Fibroblast of skin of right biceps (primary cell): ENCODE measurements at regions not wholly inside any gene's neighbourhood (a gene's known extent, or its start where the extent isn't known, plus 50 kb on each side); places are given as distances from the start of the nearest gene placed in this dataset.

ENCODE experiments used
- DNase-seq: peaks from one replicate; pipeline ENCODE4 v3.0.0-alpha.2; 2013

DNA sequence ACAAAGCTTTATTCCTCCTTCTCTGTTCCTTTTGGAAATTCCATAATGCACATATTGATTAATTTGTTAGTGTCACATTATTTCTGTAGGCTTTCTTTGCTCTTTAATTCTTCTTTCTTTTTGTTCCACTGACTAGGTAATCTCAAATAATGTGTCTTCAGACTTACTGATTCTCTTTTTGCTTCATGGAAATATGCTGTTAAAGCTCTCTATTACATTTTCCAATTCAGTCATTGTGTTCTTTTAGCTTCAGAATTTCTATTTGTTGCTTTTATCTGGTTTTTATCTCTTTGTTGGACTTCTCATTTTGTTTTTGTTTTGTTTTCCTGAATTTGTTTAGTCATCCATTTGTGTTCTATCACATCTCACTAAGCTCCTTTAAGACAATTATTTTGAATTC is 147.0 kb upstream of the EOMES start:
- DNase-seq: no peak

DNA sequence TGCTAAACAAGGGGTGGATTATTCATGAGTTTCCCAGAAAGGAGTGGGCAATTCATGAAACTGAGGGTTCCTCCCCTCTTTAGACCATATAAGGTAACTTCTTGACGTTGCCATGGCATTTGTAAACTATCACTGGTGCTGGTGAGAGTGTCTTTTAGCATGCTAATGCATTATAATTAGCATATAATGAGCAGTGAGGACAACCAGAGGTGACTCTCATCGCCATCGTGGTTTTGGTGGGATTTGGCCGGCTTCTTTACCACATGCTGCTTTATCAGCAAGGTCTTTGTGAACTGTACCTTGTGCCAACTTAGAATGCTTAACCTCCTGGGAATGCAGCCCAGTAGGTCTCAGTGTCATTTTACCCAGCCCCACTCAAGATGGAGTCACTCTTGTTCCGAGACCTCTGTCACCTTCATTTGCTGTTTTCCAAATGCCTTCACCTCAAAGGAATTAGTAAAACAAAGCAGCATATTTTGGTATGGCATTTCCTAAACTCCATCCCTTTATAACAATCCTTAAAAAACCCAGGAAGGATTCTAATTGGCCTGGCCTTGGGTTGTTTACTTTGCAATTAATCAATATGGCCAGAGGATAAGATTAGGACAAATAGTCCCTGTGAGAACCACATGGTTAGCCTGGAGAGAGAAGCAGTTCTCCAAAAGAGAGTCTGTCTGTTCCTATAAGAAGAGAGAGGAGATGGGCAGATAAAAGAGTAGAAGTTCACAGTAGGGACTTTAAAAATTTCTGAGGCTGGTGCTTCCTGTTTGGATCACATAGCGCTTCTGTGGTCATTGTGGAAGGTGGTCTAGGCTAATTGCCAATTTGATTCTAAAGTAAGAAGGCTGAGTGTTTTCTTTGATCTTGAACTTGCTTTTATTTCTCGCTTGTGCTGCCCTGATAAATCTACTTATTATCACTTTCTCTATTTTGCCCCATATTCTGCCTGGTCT is 155.2 kb upstream of the EOMES start:
- DNase-seq: no peak

DNA sequence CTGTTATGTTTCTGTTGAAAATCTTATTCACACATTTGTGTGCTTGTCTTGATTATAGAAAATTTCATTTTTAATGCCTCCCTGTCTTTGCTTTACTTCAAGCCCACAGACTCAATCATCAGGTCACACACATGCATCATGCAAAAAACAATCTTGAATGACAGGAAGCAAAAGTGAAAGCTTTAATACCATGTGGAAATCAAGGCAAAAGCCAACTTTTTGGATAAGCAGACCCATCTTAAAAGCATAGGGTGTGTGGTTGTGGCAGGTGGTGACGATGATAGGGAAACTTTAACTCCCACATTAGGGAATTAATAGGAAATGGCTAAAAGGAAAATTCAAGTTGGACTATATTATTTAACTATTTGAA is 155.9 kb upstream of the EOMES start:
- DNase-seq: no peak

DNA sequence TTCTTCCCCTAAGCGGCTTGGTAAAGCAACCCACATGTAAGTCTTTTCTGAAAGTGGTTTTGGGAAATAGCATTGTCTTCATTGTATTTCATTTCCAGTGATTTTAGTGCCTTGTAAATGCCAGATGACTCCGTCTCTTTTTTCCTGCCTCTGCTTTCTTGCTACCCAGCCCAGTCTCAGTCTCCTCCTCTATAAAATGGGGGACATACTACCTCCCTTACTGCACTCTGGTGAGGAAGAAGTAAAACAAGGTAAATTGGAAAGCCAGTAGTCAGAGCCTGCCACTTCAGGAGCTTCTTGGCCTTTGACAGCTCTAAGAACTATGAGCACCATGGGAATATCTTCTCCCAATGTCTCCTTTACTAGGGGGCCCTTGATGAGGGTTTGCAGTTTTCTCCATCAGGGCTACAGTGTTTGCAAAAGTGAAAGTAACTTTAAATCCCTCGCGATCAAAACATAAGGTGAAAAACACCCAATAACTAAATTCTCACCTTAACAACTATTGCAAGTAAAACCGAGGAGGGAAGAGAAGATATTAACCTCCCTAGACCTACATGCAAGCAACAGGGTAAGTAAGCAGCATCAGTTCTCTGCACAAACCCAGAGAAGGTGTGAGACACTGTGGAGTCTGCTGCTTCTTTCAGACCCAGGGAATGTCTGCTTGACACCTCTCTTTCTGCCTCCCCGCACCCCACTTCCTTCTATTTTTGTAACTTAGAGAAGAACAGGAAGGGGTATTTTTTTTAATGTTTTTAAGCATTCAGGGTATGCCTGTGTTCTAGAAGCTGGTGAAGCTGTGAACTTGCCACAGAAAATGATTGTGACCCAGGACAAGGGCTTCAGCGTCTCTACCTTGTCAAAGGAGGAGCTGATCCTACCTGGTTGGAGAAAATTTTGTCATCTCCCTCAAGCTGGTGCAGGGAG is 159.1 kb upstream of the EOMES start:
- DNase-seq: no peak

DNA sequence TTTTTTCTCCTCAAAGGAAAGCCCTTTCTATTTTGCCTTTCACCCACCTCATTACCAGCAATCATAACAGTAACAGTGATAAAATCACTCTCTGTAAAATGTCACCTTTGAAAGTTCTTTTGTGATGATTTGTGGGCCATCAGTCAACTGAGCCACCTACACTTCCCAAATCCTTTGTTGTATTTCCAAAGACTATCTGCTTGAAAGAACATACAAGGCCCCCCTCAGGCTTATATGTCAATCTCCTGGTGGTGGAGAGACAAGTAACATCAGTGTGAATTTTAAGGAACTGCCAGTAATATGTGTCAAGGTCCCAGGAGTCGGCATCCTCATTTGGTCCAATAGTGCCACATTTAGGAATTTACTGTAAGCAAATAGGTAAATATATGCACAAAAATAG is 161.1 kb upstream of the EOMES start:
- DNase-seq: no peak

DNA sequence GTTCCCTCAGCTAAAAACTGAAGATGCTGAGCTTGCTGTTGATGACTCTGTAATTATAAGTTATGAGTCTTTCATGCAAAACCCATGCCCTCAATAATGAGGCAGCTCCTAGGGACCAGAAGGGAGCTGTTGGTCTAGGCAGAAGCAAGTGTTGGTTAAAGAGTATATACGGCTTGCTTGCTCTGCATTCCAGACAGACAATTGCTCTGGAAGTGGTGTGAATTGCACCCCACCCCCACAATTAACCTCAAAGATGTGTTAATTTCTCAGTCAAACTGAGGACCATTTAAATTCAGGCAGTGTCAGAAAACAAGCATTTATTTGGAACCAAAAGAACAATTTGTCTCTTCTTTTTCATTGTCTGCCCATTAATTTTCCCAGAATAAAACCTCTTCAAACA is 163.5 kb upstream of the EOMES start:
- no peak for DNase-seq

DNA sequence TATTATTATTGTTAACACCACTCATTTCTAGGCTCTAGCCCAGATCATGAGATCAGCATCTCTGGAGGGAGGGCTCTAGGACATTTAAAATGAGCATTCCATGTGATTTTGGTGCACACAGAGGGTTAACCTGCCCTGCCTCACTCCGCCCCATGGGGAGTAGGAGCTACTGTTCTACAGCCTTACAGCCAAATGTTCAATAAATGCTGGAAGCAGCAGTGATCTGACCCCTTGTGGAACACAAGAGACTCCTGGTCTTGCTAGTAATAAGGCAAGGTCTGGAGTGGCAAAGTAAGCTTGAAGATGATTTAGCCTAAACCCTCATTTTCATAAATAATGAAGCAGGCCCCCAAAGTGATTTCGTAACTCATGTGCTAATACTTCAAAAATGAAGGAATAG is 166.4 kb upstream of the EOMES start:
- DNase-seq: no peak

DNA sequence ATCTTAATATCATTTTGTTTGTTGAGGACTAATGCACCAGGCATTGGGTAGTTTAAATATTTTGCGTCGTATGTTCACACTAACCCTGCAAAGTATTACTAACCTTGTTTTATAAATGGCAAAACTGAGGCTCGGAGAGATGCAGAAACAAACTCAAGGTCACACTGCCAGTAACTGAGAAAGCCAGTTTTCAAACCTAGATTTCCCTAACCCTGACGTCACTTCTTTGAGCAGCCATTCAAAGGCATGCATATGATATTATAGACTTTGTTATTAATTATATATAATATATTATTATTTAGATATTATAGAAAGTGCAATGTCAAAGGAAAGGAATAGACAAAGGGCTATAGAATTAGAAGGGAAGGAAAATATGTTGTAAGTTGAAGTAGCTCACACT is 167.6 kb upstream of the EOMES start:
- DNase-seq: no peak

DNA sequence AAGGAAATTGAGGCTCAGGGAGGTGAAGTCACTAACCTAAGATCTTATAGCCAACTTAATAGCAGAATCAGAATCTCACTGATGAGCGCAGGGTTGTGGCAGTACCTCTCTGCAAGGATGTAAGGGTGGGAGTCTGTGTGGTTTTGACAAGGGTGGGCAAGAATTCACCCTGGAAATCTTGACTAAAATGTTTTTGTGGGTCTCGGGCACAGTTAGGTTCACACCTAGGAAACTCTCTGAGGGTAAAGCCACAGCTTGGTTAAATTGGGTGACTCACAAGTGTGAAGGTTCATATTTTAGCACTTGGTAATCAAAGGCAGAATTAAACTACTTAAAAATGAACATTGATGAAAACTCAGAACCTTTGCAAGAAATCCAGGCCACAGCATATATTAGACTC is 178.2 kb upstream of the EOMES start:
- DNase-seq: no peak

DNA sequence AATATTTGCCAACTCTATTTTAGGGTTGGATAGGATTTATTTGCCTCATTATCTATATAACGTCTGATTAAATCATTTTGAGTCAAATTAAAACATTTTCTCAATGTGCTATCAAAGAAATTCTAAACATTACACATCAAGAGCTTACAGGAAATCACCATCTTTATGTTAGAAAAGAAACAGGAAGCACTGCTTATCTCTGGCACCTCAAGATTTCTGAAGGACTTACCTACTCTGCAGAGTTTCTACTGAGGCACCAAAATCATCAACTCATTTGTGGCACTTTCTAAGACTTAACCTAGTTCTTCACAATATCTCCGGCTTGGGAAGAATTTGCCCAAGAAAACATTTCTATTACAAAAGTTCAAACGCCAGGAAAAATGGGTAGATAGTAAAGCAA is 181.3 kb upstream of the EOMES start:
- DNase-seq: no peak

DNA sequence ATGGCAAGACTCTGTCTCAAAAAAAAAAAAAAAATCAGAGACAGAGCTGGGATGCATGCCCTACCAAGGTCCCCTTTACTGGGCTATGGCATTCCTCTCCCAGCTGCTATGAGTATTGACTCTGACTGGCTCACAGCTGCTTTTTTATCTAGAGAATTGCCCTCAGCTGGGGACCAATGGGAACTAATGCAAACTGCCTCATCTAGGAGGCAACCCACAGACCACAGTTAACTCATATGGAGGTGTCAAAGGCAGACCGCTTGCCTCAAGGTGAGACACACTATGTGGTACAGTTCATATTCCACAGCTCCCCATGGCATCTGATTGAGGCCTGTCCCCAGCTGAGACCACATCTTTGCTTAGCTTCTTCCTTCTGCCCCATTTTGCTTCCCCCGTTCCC is 183.5 kb upstream of the EOMES start:
- DNase-seq: no peak

DNA sequence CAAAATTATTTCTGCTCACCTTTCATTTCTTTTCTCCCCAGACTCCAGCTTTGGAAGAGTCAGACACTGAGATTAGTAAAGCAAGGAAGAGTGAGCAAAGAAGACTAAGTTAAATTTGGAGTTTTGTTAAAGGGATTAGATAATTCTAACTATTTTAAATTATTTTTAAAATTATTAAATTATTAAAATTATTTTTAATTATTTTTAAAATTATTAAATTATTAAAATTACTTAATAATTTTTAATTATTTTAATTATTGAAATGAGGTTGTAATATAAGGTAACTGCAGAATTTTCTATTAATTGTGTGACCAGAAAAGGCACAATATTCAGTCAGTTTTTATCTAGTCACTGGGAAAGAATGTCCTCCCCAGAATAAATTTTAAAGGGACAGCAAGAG is 185.0 kb upstream of the EOMES start:
- DNase-seq: no peak

DNA sequence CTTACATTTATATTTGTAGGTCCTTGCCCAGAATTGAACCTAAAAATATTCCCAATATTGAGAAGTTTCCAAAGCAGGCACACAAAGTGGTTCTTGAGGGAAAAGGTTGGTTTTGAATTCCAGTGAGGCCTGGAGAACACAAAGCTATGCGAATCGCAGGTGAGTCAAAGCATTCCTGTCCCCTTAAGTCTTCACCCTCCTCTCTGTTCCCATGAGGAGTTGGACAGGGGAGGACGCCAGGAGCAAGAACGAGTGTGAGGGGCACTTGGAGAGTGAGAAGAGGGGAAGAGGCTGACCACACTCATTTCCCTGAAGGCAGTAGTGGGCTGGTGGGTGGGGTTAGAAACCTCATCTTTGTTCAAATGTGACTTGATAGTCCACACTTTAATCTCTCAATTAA is 185.8 kb upstream of the EOMES start:
- no peak for DNase-seq

DNA sequence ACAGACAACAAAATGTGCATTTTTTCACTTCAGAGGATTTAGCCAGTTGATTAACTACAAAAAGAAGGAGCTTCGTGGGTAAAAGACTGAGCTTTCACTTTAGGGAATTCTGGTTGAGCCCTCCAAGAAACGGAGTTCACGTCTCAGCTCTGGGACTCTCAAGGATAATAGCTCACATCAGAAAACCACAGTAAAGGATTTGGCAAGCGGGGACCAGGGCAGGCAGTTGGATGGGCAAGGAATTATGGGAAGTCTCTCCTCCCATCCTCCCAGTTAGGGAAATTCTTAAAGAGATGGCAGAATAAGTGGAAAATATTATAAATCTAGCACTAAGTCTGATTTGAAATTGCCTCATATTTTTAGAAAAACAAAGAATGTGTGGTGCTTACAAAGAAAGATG is 188.3 kb upstream of the EOMES start:
- peak; percentile 1 for DNase-seq

DNA sequence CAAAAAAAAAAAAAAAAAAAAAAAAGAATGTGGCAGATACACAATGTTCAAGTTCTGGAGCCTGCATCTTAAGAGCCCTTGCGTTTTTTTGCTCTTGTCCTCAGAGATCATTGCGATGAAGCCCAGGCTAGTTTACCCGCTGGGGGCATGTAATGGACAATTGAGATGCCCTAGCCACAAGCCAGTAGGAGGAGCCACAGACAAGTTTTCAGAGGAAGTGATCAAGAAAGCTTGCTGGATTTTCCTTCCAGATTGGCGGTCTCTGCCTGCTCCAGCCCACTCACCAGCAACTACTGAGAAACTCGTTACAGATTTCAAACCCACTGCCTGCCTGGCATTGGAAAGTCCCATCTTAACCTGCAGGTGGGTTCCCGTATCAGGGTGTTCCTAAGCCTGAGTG is 192.1 kb upstream of the EOMES start:
- DNase-seq: peak; percentile 1

DNA sequence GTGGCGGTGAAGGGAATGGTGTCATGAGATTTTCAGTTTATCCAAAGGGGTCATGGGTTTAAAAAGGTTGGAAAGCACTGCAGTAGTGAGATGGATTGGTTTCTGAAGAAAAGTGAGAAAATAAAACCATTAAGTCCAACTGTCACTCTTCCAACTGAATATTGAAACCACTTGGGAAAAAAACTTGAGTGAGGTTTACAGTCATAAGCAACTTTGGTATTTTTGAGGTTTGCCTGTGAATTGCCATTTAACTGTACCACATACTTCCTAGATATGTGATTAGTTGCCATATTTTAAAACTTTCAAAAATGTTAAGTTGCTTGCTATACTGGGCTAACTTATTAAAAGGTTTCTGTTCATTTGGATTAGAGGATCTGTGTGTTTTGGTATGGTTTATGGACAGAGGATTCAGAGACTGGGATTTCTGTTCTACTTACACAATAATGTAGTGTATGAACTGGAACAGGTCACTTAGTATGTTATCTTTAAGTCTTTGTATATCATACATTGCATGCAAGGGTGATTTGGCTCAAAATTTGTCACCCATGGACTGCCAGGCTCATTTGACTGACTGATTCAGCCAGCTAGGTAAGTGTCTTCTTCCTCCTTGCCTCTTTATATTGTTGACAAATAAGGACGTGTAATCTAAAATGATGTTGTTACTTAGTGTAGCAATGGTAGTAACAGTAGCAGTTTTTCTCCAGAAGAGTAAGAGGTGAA is 201.4 kb upstream of the EOMES start:
- no peak for DNase-seq

DNA sequence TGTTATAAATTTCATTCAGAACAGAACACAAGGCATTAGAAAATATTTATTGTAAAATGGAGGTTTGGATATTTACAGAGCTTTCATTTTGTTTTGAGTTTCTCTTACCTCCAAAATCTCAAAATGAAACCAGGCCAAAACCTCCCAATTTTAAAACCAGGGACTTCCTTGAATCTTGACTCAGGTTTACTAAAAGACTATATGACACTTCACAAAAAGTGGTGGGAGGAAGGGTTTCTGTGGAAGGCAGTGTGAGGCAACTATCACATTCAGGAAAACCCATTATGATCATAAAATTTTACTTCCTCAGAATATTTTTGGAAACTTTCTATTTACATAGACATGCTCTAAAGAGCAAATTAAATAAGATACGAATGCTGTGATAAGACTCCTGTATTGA is 205.8 kb upstream of the EOMES start:
- no peak for DNase-seq

DNA sequence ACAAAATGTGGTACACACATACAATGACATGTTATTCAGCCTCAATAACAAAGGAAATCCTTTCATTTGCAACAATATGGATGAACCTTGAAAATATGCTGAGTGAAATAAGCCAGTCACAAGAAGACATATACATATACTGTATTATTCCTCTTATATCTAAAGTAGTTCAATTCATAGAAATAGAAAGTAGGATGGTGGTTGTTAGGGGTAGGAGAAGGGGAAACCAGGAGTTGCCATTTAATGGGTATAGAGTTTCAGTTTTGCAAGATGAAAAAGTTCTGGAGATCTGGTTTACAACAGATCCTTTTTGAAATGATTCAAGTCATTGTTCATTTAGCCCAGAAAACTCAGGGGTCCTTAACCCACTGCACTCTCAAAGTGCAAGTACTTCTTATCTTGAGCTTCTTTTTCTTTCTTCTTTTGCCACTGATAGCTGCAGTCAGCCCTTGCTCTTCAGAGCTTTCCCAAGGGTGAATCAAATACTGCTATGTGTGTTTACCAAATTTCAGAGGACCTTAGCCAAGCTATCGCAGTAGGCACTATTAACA is 208.0 kb upstream of the EOMES start:
- DNase-seq: no peak

DNA sequence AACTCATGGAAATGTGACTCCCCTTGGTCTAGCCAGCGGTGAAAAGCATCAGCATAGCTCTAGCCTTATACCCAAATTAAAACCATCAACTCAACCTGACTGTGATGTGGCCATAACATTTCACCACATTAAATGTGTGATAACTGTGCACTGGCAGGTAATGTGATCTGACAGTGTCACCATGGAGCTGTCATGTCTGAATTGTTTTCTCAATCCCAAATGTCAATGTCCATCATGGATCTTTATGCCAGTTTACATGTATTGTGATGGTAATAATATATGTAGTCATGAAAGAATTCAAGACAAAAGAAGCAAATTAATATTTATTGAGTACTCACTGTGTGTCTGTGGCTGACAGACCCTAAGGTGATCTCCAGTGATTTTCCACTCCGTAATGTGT is 213.4 kb upstream of the EOMES start:
- DNase-seq: no peak

DNA sequence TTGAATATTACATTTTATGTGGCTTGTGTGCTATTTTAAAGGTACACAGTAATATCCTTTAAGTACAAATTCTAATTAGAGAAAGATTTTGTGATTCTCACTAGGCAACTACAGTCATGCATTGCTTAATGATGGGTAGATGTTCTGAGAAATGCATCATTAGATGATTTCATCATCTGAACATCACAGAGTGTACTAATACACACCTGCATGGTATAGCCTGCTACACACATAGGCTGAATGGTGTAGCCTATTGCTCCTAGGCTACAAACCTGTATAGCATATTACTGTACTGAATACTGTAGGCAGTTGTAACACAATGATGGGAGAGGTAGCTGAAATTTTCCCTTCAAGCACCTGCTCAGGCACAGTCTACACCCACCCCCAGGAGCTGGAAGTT is 217.4 kb upstream of the EOMES start:
- no peak for DNase-seq

DNA sequence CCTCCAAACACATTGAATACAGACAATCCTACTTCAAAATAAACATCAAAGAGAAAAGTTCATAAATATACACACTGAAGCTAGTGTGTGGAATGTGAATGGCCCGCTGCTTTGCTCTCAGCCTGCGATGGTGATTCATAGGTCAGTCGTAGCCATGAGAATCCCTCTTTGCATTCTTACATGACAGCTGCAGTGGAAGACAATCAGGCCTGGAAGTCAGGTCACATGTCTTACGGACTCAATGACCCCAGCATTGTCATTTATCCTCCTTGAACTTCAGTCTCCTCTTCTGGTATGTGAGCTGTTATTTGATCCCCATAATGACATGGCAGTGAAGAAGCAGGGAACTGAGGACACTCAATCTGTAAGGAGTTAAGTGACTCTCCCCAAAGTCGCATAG is 217.8 kb upstream of the EOMES start:
- DNase-seq: peak; percentile 28

DNA sequence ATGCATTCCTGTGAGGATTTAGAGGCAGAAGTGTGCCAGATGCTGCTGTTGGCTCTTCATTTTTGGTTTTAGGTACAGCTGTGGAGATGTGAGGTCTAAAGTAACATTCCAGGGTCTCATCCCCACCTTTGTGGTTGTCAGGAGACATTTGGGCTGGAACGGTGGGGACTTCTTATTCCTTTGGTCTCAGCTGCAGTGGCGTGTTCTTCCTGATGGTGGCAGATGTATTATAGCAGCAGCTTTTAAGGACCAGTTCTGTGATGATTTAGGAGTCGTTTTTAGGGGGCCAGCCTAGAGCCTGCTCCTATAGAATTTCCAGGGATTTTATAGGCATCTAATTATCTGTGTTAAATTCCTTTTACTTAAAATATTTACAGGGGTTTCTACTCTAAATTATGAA is 221.0 kb upstream of the EOMES start:
- no peak for DNase-seq

DNA sequence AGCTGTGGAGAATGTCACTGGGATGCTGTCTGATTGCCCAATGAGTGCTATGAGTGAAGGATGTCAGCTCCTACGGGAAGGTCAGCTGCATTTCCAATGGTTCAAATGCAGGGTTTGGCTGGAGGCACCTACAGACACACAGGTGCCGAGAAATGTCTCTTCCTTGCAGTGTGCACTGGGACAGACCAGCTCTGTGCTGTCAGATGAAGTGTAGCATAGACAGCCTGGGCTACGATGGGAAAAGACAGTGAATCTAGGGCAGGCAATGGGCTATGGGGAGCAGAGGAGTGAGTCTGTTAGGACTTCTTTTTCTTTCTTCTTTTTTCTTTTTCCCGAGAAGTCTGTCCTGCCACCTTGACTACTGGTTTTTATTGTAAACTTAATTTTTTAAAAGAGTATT is 223.1 kb upstream of the EOMES start:
- DNase-seq: no peak
